ENCODE measurements at regions not wholly inside any gene's neighbourhood (a gene's known extent, or its start where the extent isn't known, plus 50 kb on each side); places are given as distances from the start of the nearest gene placed in this dataset.

DNA sequence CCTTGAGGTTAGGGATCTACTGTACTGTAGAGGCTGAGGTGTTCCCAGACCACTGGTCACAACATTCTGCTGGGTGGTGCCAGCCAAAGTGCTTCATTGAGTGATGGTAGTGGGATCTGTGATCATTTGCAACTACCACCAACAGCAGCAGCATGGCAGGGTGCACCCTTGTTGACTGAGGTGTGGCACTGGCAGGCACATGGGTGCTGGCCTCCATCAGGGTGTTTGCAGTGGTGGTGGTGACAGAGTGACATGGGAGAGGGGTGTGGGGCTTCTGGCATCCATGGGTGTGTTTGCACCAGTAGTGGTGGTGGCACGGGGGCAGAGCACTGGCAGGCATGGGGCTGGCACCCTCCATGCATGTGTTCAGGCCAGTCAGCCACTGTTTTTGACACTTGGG is 183.7 kb upstream of the LYPLAL1 start:
- no peak overlapping the region for H3K9ac ChIP-seq (ENCODE audit: control insufficient read depth, insufficient read depth, low read length)
- CTCF ChIA-PET = no interaction called here
- in situ Hi-C loops (cut with MboI) (no loop called here), intact Hi-C loops (cut with micrococcal nuclease; ENCODE audit: unreplicated experiment) (no loop called here)
- no peaks in the 10 kb centered on the region for H3K9me3 ChIP-seq (replicated peaks; ENCODE audit: control insufficient read depth, insufficient read depth, low read length)
- SMC1A ChIA-PET (ENCODE audit: uncharacterized antibody, unreplicated experiment) = no interaction called here
- ATAC-seq (no peak), DNase-seq (ENCODE audit: low read depth, low spot score) (no peak), FAIRE-seq (no peak)
- no peak for TF ChIP-seq ZSCAN29 (IDR thresholded peaks at IDR 0.05)
- TF ChIP-seq SP1 (IDR thresholded peaks at IDR 0.05; ENCODE audit: low read depth, low read length) = no peak
- no peak for TF ChIP-seq CHD1 (IDR thresholded peaks at IDR 0.05; ENCODE audit: low read depth, low read length)
- no peak for TF ChIP-seq SRF (IDR thresholded peaks at IDR 0.05; ENCODE audit: low read depth in 2 of 2, low read length in 2 of 2)
- TF ChIP-seq ZNF384 (IDR thresholded peaks at IDR 0.05; ENCODE audit: borderline replicate concordance, low read depth, low read length) = no peak
- no peak for TF ChIP-seq RCOR1 (conservative IDR thresholded peaks at IDR 0.05; ENCODE audit: low read depth, low read length)
- no peak for TF ChIP-seq LARP7 (IDR thresholded peaks at IDR 0.05)
- TF ChIP-seq RFX5 (IDR thresholded peaks at IDR 0.05; ENCODE audit: low read depth, low read length) = no peak
- no peak for TF ChIP-seq BRCA1 (IDR thresholded peaks at IDR 0.05; ENCODE audit: low read depth, low read length)
- TF ChIP-seq WRNIP1 (IDR thresholded peaks at IDR 0.05; ENCODE audit: borderline replicate concordance, low read depth, low read length) = no peak
- no peak for TF ChIP-seq RELA (IDR thresholded peaks at IDR 0.05; ENCODE audit: borderline replicate concordance, partially characterized antibody)
- TF ChIP-seq MXI1 (IDR thresholded peaks at IDR 0.05; ENCODE audit: low read depth, low read length) = no peak
- no peak for TF ChIP-seq NR2C1 (IDR thresholded peaks at IDR 0.05)
- TF ChIP-seq SMAD5 (IDR thresholded peaks at IDR 0.05; ENCODE audit: low read depth) = no peak
- TF ChIP-seq, protein P1, sequence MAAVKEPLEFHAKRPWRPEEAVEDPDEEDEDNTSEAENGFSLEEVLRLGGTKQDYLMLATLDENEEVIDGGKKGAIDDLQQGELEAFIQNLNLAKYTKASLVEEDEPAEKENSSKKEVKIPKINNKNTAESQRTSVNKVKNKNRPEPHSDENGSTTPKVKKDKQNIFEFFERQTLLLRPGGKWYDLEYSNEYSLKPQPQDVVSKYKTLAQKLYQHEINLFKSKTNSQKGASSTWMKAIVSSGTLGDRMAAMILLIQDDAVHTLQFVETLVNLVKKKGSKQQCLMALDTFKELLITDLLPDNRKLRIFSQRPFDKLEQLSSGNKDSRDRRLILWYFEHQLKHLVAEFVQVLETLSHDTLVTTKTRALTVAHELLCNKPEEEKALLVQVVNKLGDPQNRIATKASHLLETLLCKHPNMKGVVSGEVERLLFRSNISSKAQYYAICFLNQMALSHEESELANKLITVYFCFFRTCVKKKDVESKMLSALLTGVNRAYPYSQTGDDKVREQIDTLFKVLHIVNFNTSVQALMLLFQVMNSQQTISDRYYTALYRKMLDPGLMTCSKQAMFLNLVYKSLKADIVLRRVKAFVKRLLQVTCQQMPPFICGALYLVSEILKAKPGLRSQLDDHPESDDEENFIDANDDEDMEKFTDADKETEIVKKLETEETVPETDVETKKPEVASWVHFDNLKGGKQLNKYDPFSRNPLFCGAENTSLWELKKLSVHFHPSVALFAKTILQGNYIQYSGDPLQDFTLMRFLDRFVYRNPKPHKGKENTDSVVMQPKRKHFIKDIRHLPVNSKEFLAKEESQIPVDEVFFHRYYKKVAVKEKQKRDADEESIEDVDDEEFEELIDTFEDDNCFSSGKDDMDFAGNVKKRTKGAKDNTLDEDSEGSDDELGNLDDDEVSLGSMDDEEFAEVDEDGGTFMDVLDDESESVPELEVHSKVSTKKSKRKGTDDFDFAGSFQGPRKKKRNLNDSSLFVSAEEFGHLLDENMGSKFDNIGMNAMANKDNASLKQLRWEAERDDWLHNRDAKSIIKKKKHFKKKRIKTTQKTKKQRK (IDR thresholded peaks at IDR 0.05; ENCODE audit: low read depth, low read length) = no peak
- POLR2A ChIA-PET = no interaction called here
- H3K36me3 ChIP-seq (ENCODE audit: control insufficient read depth in 2 of 2, insufficient read depth in 2 of 2, low read length in 1 of 2) = no peaks in the 10 kb centered on the region
- no peak overlapping the region for H3K4me3 ChIP-seq
- no peaks in the 10 kb centered on the region for H3K4me1 ChIP-seq (ENCODE audit: control insufficient read depth, insufficient read depth, low read length)
- H2AFZ ChIP-seq (ENCODE audit: control insufficient read depth, low read depth, low read length) = no peak overlapping the region
- 8% methylated on average over 1 of the region's 1 CpG for whole genome bisulfite sequencing (ENCODE audit: insufficient coverage, insufficient replicate concordance, low lambda C conversion rate, missing lambda C conversion rate)
- no peaks in the 10 kb centered on the region for H3K79me2 ChIP-seq (ENCODE audit: control insufficient read depth, insufficient read depth, low read length)
- no peaks in the 10 kb centered on the region for H4K20me1 ChIP-seq (ENCODE audit: control insufficient read depth, insufficient read depth)
- RAD21 ChIA-PET (ENCODE audit: unreplicated experiment) = no interaction called here
- BruUV-seq (replicated peaks) = no TSS peak
- no peak overlapping the region for H3K27ac ChIP-seq (ENCODE audit: control insufficient read depth, insufficient read depth)
- no peak overlapping the region for H3K4me2 ChIP-seq (ENCODE audit: control insufficient read depth, insufficient read depth)
- H3K27me3 ChIP-seq (replicated peaks in 1 of 2; ENCODE audit: control insufficient read depth in 2 of 2, insufficient read depth in 2 of 2, low read length in 1 of 2) = no peaks in the 10 kb centered on the region

Measured in GM12878 (cell line).